ENCODE measurements at regions not wholly inside any gene's neighbourhood (a gene's known extent, or its start where the extent isn't known, plus 50 kb on each side); places are given as distances from the start of the nearest gene placed in this dataset.

GRCh38 chr15:27665002-27665401 is 434.1 kb downstream of the OCA2 start:
- TF ChIP-seq CTCF (IDR thresholded peaks at IDR 0.05; ENCODE audit: low read depth, low read length) = no peak
- DNase-seq (ENCODE audit: low read depth in 2 of 2) = no peak

DNA sequence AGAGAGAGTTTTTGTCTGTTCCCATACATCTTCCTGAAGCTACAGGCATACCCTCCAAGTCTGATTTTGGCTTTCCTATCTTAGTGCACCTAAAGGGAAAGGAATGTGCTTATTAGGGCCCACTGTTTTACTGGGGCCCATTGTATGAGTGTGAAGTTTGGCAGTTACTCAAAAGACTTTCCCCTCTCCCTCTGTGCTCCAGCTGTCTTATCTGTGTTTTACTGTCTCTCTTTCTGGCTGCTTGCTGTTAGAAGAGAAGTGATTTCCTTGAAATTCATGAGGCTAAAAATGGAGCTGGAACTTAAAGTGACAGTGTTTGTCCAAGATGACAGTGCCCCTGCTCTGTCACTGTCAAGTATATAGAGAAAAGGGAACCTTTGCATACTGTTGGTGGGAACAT is 436.2 kb downstream of the OCA2 start:
- TF ChIP-seq CTCF (IDR thresholded peaks at IDR 0.05; ENCODE audit: low read depth, low read length) = no peak
- no peak for DNase-seq (ENCODE audit: low read depth in 2 of 2)
- H3K4me3 ChIP-seq (replicated peaks in 1 of 2; ENCODE audit: low read depth in 2 of 2, low read length in 2 of 2) = no peak overlapping the region

More at GRCh38 chr15:27665002-27665401, 434.1 kb downstream of the OCA2 start:
- no peak overlapping the region for H3K4me3 ChIP-seq (replicated peaks in 1 of 2; ENCODE audit: low read depth in 2 of 2, low read length in 2 of 2)

- no peak overlapping the region for H3K4me3 ChIP-seq (replicated peaks in 1 of 2; ENCODE audit: low read depth in 2 of 2, low read length in 2 of 2)
- no peak for TF ChIP-seq CTCF (IDR thresholded peaks at IDR 0.05; ENCODE audit: low read depth, low read length)
- no peak for DNase-seq (ENCODE audit: low read depth in 2 of 2)
These were observed 438.4 kb downstream of the OCA2 start for GRCh38 chr15:27660676-27661075.

- no peak for DNase-seq (ENCODE audit: low read depth in 2 of 2)
- no peak overlapping the region for H3K4me3 ChIP-seq (replicated peaks in 1 of 2; ENCODE audit: low read depth in 2 of 2, low read length in 2 of 2)
- no peak for TF ChIP-seq CTCF (IDR thresholded peaks at IDR 0.05; ENCODE audit: low read depth, low read length)
These were observed 442.7 kb downstream of the OCA2 start for GRCh38 chr15:27656296-27656987.

- no peak for DNase-seq (ENCODE audit: low read depth in 2 of 2)
- no peak overlapping the region for H3K4me3 ChIP-seq (replicated peaks in 1 of 2; ENCODE audit: low read depth in 2 of 2, low read length in 2 of 2)
- no peak for TF ChIP-seq CTCF (IDR thresholded peaks at IDR 0.05; ENCODE audit: low read depth, low read length)
These were observed 444.1 kb downstream of the OCA2 start for GRCh38 chr15:27655056-27655455.

GRCh38 chr15:27650244-27650643 is 448.9 kb downstream of the OCA2 start:
- no peak overlapping the region for H3K4me3 ChIP-seq (replicated peaks in 1 of 2; ENCODE audit: low read depth in 2 of 2, low read length in 2 of 2)
- no peak for TF ChIP-seq CTCF (IDR thresholded peaks at IDR 0.05; ENCODE audit: low read depth, low read length)
- no peak for DNase-seq (ENCODE audit: low read depth in 2 of 2)

- DNase-seq (ENCODE audit: low read depth in 2 of 2) = no peak
- TF ChIP-seq CTCF (IDR thresholded peaks at IDR 0.05; ENCODE audit: low read depth, low read length) = no peak
- no peak overlapping the region for H3K4me3 ChIP-seq (replicated peaks in 1 of 2; ENCODE audit: low read depth in 2 of 2, low read length in 2 of 2)
These were observed 450.8 kb downstream of the OCA2 start for GRCh38 chr15:27648359-27648758.
